ENCODE measurements at regions not wholly inside any gene's neighbourhood (a gene's known extent, or its start where the extent isn't known, plus 50 kb on each side); places are given as distances from the start of the nearest gene placed in this dataset.

- Histone ChIP-seq H3K36me3 (ENCODE audit: control insufficient read depth in 2 of 2, extremely low read depth in 1 of 2, insufficient read depth in 1 of 2, low read length in 1 of 2) (no peaks in the 10 kb centered on the region), H3K9me3 (no peaks in the 10 kb centered on the region), H3K27me3 (replicated peaks in 1 of 2; ENCODE audit: control insufficient read depth in 2 of 2, extremely low read depth in 1 of 2, insufficient read depth in 2 of 2, low read length in 1 of 2) (no peaks in the 10 kb centered on the region), H3K4me1 (ENCODE audit: control insufficient read depth in 1 of 2, extremely low read depth in 1 of 2, insufficient read depth in 2 of 2, low read length in 2 of 2) (no peaks in the 10 kb centered on the region), H3K27ac (ENCODE audit: low read length) (no peak overlapping the region), H3K4me3 (ENCODE audit: control insufficient read depth in 1 of 2, extremely low read depth in 1 of 2, low read length in 1 of 2) (no peak overlapping the region)
- POLR2A ChIA-PET = no interaction called here
- H3K9me3 Mint-ChIP-seq = peaks cover 0 to 4% (median 0%) of the 10 kb centered on the region in 3 donors
- H3K27me3 Mint-ChIP-seq = peaks cover 0 to under 1% of the 10 kb centered on the region in 2 donors
- no peak for ATAC-seq (replicated peaks in 1 of 4)
- no peaks in the 10 kb centered on the region for H3K36me3 Mint-ChIP-seq
- DNase-seq = no peak
- no peaks in the 10 kb centered on the region for H3K4me1 Mint-ChIP-seq
- CTCF ChIA-PET = no interaction called here
- H3K4me3 Mint-ChIP-seq = no peak overlapping the region
- 85% methylated on average over 3 of the region's 5 CpGs for WGBS (ENCODE audit: insufficient coverage)
- H3K27ac Mint-ChIP-seq = no peak overlapping the region
Observed at GRCh38 chr14:38309522-38310277, 53.8 kb upstream of the CLEC14A start.
